Heart right ventricle (tissue), 16 donors: ENCODE measurements at regions not wholly inside any gene's neighbourhood (a gene's known extent, or its start where the extent isn't known, plus 50 kb on each side); places are given as distances from the start of the nearest gene placed in this dataset.
A peak's percentile ranks its signal among the peaks of the same experiment; 100 is the strongest.

Experiments
- ATAC-seq, 8 donors: fragments of 200-7000 bp; cut with Tn5 transposase; one replicate each; pipeline ENCODE4 v1.9.1; 2020; ENCODE audit warnings: mild to moderate bottlenecking in 8 of 8, moderate library complexity in 8 of 8, moderate number of reproducible peaks in 1 of 8
- DNase-seq, 2 donors: peaks; one replicate each; pipeline ENCODE4 v3.0.0-alpha.2; 2020
- H3K27ac ChIP-seq, 10 donors: fragments of 200-600 bp; sonication (generic) in 2 of 10; one replicate each; pipeline versions ENCODE4 v1.5.0 to v1.8.0; 2020 to 2022; ENCODE audit warnings: mild to moderate bottlenecking in 3 of 10
- H3K27me3 ChIP-seq, 7 donors: fragments of 200-600 bp; one replicate each; pipeline ENCODE4 v1.8.0; 2021 to 2022; ENCODE audit warnings: mild to moderate bottlenecking in 2 of 7
- H3K36me3 ChIP-seq, 9 donors: fragments of 200-600 bp; sonication (generic) in 1 of 9; one replicate each; pipeline versions ENCODE4 v1.5.0 to v1.8.0; 2020 to 2022; ENCODE audit warnings: mild to moderate bottlenecking in 2 of 9
- H3K4me1 ChIP-seq, 9 donors: fragments of 200-600 bp; sonication (generic) in 1 of 9; one replicate each; pipeline versions ENCODE4 v1.5.0 to v1.8.0; 2020 to 2022; ENCODE audit warnings: mild to moderate bottlenecking in 4 of 9
- H3K4me3 ChIP-seq, 10 donors: fragments of 200-600 bp; sonication (generic) in 2 of 10; one replicate each; pipeline versions ENCODE4 v1.5.0 to v1.8.0; 2020 to 2022; ENCODE audit warnings: mild to moderate bottlenecking in 7 of 10, moderate library complexity in 2 of 10
- H3K9me3 ChIP-seq, 11 donors: fragments of 200-600 bp in 10 of 11; sonication (generic) in 2 of 11; one replicate each; pipeline versions ENCODE4 v1.5.0 to v1.8.0; 2013 to 2022; ENCODE audit warnings: mild to moderate bottlenecking in 2 of 11, control low read depth in 1 of 11, moderate library complexity in 1 of 11
- CTCF ChIP-seq, 9 donors: fragments of 200-600 bp; sonication (generic) in 2 of 9; IDR thresholded peaks; one replicate each; pipeline versions ENCODE4 v1.5.0 to v1.8.0; 2021 to 2022; ENCODE audit warnings: antibody characterized with exemption in 9 of 9, mild to moderate bottlenecking in 5 of 9, moderate library complexity in 1 of 9
- WGBS, 2 donors: extraction: QIAGEN DNeasy Blood & Tissue Kit; methylation state at CpG; one replicate each; pipeline ENCODE4 v1.1.7; 2013; ENCODE audit warnings: inconsistent platforms in 1 of 2; 5-methylcytosine and 5-hydroxymethylcytosine counted together
- intact Hi-C, 10 donors: fragments of 100-400 bp; cut with DNase I; formaldehyde crosslinking; loops; one replicate each; pipeline versions ENCODE4 v1.11.1 to v1.14.2; 2022
- donor health status: Arrhythmogenic right ventricular cardiomyopathy.
- donor health status: ischemic (EF 13 %, LVEDD 7.1; RV severe dilation, severe dysfunction).
- donor health status: healthy with polysubstance abuse.
- donor health status: DM: no; HTN: yes; CAD: no.
- donor health status: DM: no; HTN: no; CAD: no.
- donor health status: ischemic (EF 25% LVEDD 6.9; RV normal size, moderate dysfunction).
- donor health status: ischemic (EF 25% LVEDD 5.7; RV mildly dilated, moderate dysfunction).
- donor health status: healthy.
- donor health status: DM: yes; HTN: yes; CAD: no.
- donor health status: Ischemic cardiomyopathy.
- donor health status: ischemic (EF 35%, LVEDD 5.7; RV mildly dilated, moderate dysfunction).
- donor health status: nonischemic (EF 11% LVEDD 7.7; RV severe dilation, severe dysfunction).
- donor health status: DM: yes; HTN: yes; CAD: no.
- donor health status: PGD.
- donor health status: ischemic (EF 29% LVEDD 5.4; RV normal size, mild dysfunction).
- donor health status: nonischemic (EF 23%, LVEDD 6.1; RV moderate dilation, normal function).

DNA sequence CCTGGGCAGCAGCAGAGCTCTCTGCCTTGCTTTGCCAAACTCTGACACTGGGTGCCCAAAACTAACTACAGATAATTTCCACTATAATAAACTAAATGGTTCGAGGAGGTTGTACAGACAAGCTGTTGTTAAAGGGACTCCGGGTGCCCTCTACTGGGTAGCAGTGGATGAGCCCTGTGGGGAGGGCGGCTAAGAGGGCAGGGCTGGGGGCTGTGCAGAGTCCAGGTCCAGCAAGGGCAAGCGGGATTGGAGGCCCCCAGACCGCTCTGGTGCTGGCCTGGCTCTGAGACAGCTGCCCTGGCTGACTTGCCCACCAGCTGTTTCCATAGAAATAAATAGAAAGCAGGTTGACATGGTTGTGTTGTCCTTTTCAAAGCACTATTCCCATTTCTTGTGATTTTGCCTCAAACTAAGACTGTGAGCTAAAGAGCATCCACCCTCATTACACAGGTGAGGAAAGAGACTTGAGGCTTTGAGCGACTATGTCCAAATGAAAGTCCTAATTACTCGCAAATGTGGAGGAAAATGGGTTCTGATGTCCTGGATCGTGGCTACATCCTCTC is 167.6 kb upstream of the CST7 start:
- 59 to 61% methylated on average over 8 of the region's 8 CpGs for WGBS, 2 donors
- TF ChIP-seq CTCF (IDR thresholded peaks at IDR 0.05), result peak; percentile 14 to 63 (median 46)
- Histone ChIP-seq H3K4me3 (no peak overlapping the region), H3K27ac (no peak overlapping the region), H3K9me3 (no peaks in the 10 kb centered on the region), H3K36me3 (no peaks in the 10 kb centered on the region), H3K4me1 (no peaks in the 10 kb centered on the region), H3K27me3 (peaks cover 0 to 16% (median 3%) of the 10 kb centered on the region in 7 donors)
- DNase-seq, result peak in 1 of 2 donors; percentile 18
- ATAC-seq, result peak in 7 of 8 donors; percentile 32 to 84 (median 70)
- intact Hi-C loops, result loop anchor here in 5 of 10 donors (5.0 to 10.0 kb wide), 7 partner anchors 307 to 619 kb away; no protein-coding TSS in a partner anchor

DNA sequence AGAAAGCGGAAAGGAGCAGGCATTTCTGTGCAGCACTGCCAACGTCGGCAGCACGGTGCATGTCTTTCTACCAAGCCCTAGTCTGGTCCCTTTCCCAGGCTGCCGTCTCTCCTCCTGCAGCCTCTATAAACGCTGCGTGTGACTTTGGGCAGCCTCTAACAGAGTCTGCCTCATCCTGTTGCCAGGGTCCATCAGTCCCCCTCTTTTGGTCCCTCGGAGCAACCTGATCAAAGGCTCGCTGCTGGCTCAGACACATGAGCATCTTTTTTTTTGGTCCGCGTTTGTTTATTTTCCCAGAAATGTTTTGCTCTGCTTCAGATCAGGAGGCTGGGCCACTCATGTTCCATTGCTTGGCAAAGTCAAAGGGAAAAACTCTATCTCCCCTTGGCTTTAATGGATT is 166.8 kb upstream of the CST7 start:
- no peak for DNase-seq
- H3K36me3 ChIP-seq, result no peaks in the 10 kb centered on the region
- no peak for ATAC-seq
- H3K9me3 ChIP-seq, result no peaks in the 10 kb centered on the region
- H3K4me1 ChIP-seq, result no peaks in the 10 kb centered on the region
- peaks cover 0 to 16% (median 3%) of the 10 kb centered on the region in 7 donors for H3K27me3 ChIP-seq
- intact Hi-C loops, result loop anchor here in 5 of 10 donors (5.0 to 10.0 kb wide), 7 partner anchors 308 to 620 kb away; no protein-coding TSS in a partner anchor
- no peak overlapping the region for H3K4me3 ChIP-seq
- H3K27ac ChIP-seq, result no peak overlapping the region
- TF ChIP-seq CTCF (IDR thresholded peaks at IDR 0.05), result no peak
- WGBS, 2 donors, result 80 to 81% methylated on average over 11 of the region's 11 CpGs

DNA sequence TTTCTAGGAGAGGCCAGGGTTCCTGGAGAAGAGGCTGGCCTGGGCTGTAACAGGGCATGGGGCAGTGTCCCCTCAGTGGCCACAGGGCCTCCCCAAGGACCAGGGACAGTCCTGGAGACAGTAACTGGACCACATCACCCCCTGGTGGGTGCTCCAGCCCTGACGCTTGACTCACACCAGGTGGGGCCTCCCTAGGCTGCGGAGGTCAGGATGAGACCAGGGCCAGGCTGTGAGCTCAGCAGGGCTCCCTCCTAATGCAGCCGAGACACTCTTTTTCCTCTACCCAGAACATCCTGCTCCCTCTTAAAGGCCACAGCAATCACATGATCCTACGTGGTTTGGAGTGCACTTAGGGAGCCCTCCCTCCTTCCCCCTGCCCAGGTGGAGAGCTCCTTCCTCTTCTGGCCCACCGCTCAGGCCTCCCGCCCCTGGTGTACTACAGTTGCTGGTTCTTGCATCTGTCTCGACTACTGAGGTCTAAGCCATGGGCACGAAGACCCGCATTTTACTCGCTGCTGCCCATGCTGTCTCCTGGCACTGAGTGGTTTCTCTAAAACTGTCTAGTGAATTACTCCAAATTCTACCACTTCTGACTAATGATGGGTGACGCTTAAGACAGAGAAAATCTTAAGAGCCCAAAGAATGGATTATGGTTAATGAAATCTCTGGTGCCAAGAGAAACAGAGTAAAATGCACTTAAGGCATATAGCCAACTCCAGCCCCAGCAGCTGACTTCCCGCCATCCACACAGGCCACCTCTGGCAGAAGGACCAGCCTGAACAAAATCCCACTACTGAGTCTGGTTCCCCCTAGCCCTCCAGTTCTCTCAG is 166.1 kb upstream of the CST7 start:
- DNase-seq, result no peak
- TF ChIP-seq CTCF (IDR thresholded peaks at IDR 0.05), result no peak
- no peak for ATAC-seq
- no peaks in the 10 kb centered on the region for H3K9me3 ChIP-seq
- no peaks in the 10 kb centered on the region for H3K36me3 ChIP-seq
- intact Hi-C loops, result loop anchor here in 5 of 10 donors (5.0 to 10.0 kb wide), 7 partner anchors 308 to 621 kb away; no protein-coding TSS in a partner anchor
- WGBS, 2 donors, result 73 to 77% methylated on average over 12 of the region's 12 CpGs
- H3K27ac ChIP-seq, result no peak overlapping the region
- no peak overlapping the region for H3K4me3 ChIP-seq
- H3K27me3 ChIP-seq, result peaks cover 0 to 16% (median 5%) of the 10 kb centered on the region in 7 donors
- no peaks in the 10 kb centered on the region for H3K4me1 ChIP-seq

GRCh38 chr20:24783631-24784492 is 165.2 kb upstream of the CST7 start:
- no peak overlapping the region for H3K27ac ChIP-seq
- H3K27me3 ChIP-seq, result peaks cover 0 to 14% (median 5%) of the 10 kb centered on the region in 7 donors
- no peaks in the 10 kb centered on the region for H3K9me3 ChIP-seq
- ATAC-seq (no peak), DNase-seq (no peak)
- intact Hi-C loops, result loop anchor here in 5 of 10 donors (5.0 to 10.0 kb wide), 7 partner anchors 309 to 622 kb away; no protein-coding TSS in a partner anchor
- H3K4me3 ChIP-seq, result no peak overlapping the region
- H3K36me3 ChIP-seq, result no peaks in the 10 kb centered on the region
- no peak for TF ChIP-seq CTCF (IDR thresholded peaks at IDR 0.05)
- H3K4me1 ChIP-seq, result no peaks in the 10 kb centered on the region
- WGBS, 2 donors, result 82 to 84% methylated on average over 9 of the region's 9 CpGs
